Neural cell (in vitro differentiated cells): ENCODE measurements at regions not wholly inside any gene's neighbourhood (a gene's known extent, or its start where the extent isn't known, plus 50 kb on each side); places are given as distances from the start of the nearest gene placed in this dataset.

ENCODE experiments used
- H2AFZ ChIP-seq: fragments of 200-600, 300-800 bp; sonication (generic), shearing (Covaris generic); 2 replicates; pipeline ENCODE4 v1.6.0; 2014; ENCODE audit warnings: low read depth, mild to moderate bottlenecking, antibody characterized with exemption, low read length, moderate library complexity
- H3F3A ChIP-seq: fragments of 200-600 bp; shearing (Covaris generic); 2 replicates; pipeline ENCODE4 v1.6.1; 2016; ENCODE audit warnings: mild to moderate bottlenecking, moderate library complexity, mixed read lengths, antibody characterized with exemption, low read length; ENCODE audit not compliant: insufficient read depth, poor library complexity, severe bottlenecking
- H3K27ac ChIP-seq: fragments of 200-600, 300-800 bp; sonication (generic), shearing (Covaris generic); 2 replicates; pipeline ENCODE4 v1.5.1; 2014; ENCODE audit warnings: mild to moderate bottlenecking, low read length, moderate library complexity
- H3K27me3 ChIP-seq: fragments of 300-800, 200-600 bp; sonication (generic), shearing (Covaris generic); 2 replicates; pipeline ENCODE4 v1.6.0; 2014; ENCODE audit warnings: mild to moderate bottlenecking, low read depth, low read length, moderate library complexity; ENCODE audit not compliant: insufficient read depth
- H3K36me3 ChIP-seq: fragments of 300-800, 200-600 bp; sonication (generic), shearing (Covaris generic); 2 replicates; pipeline ENCODE4 v1.5.1; 2014; ENCODE audit warnings: mild to moderate bottlenecking, antibody characterized with exemption, low read length, moderate library complexity; ENCODE audit not compliant: insufficient read depth
- H3K4me2 ChIP-seq: fragments of 300-800, 200-600 bp; sonication (generic), shearing (Covaris generic); 2 replicates; pipeline ENCODE4 v1.6.0; 2014; ENCODE audit warnings: mild to moderate bottlenecking, low read length
- H3K4me3 ChIP-seq: fragments of 300-800, 200-600 bp; sonication (generic), shearing (Covaris generic); 2 replicates; pipeline ENCODE4 v1.5.1; 2014; ENCODE audit warnings: mild to moderate bottlenecking, low read length, moderate library complexity
- H3K79me2 ChIP-seq: fragments of 200-600 bp; shearing (Covaris generic); replicated peaks from 2 replicates; pipeline ENCODE4 v1.6.0; 2014; ENCODE audit warnings: mild to moderate bottlenecking, low read length, moderate library complexity; ENCODE audit not compliant: insufficient read depth
- H3K9ac ChIP-seq: fragments of 300-800, 200-600 bp; sonication (generic), shearing (Covaris generic); 2 replicates; pipeline ENCODE4 v1.6.1; 2016; ENCODE audit warnings: mild to moderate bottlenecking, low read length, mixed read lengths
- H3K9me2 ChIP-seq: fragments of 200-600 bp; shearing (Covaris generic); 2 replicates; pipeline ENCODE4 v1.6.1; 2016; ENCODE audit warnings: mild to moderate bottlenecking, low read length, mixed read lengths; ENCODE audit not compliant: insufficient read depth
- H3K9me3 ChIP-seq: fragments of 200-600, 300-800 bp; sonication (generic), shearing (Covaris generic); 2 replicates; pipeline ENCODE4 v1.6.1; 2016; ENCODE audit warnings: mild to moderate bottlenecking, mixed run types, low read length, moderate library complexity, mixed read lengths
- H4K20me1 ChIP-seq: fragments of 200-600 bp; shearing (Covaris generic); 2 replicates; pipeline ENCODE4 v1.6.1; 2016; ENCODE audit warnings: mild to moderate bottlenecking, mixed run types; ENCODE audit not compliant: insufficient read depth
- CTCF ChIP-seq: fragments of 450-650 bp; IDR thresholded peaks from 2 replicates; pipeline ENCODE4 v1.5.1; 2014; ENCODE audit warnings: antibody characterized with exemption, mild to moderate bottlenecking, moderate library complexity; ENCODE audit not compliant: poor library complexity, severe bottlenecking
- EP300 ChIP-seq: fragments of 450-650 bp; conservative IDR thresholded peaks from 2 replicates; pipeline ENCODE4 v1.6.1; 2014; ENCODE audit warnings: antibody characterized with exemption, mild to moderate bottlenecking, moderate library complexity; ENCODE audit not compliant: poor library complexity, severe bottlenecking
- EZH2 ChIP-seq: fragments of 200-600, 300-800 bp; shearing (Covaris generic), sonication (generic); IDR thresholded peaks from 2 replicates; pipeline ENCODE4 v1.6.1; 2014; ENCODE audit warnings: antibody characterized with exemption, low read length, borderline replicate concordance, mild to moderate bottlenecking; ENCODE audit not compliant: insufficient read depth, poor library complexity, severe bottlenecking
- MXI1 ChIP-seq: fragments of 450-650 bp; conservative IDR thresholded peaks from 2 replicates; pipeline ENCODE4 v1.6.1; 2014; ENCODE audit warnings: antibody characterized with exemption, mild to moderate bottlenecking; ENCODE audit not compliant: poor library complexity, severe bottlenecking
- POLR2AphosphoS5 ChIP-seq: IDR thresholded peaks from 2 replicates; pipeline ENCODE4 v1.6.1; 2012
- REST ChIP-seq: IDR thresholded peaks from 2 replicates; pipeline ENCODE4 v1.6.1; 2012; ENCODE audit warnings: borderline replicate concordance
- SMC3 ChIP-seq: fragments of 450-650 bp; conservative IDR thresholded peaks from 2 replicates; pipeline ENCODE4 v1.6.1; 2014; ENCODE audit warnings: antibody characterized with exemption, mild to moderate bottlenecking, moderate library complexity; ENCODE audit not compliant: poor library complexity

GRCh38 chrX:121863976-121864375, 816.6 kb downstream of the GLUD2 start:
- TF ChIP-seq POLR2AphosphoS5: no peak
- Histone ChIP-seq H3K4me2 (no peak overlapping the region), H4K20me1 (no peaks in the 10 kb centered on the region), H3F3A (no peaks in the 10 kb centered on the region), H3K4me3 (no peak overlapping the region), H3K27ac (no peak overlapping the region), H3K36me3 (no peaks in the 10 kb centered on the region), H3K79me2 (no peaks in the 10 kb centered on the region), H3K27me3 (no peaks in the 10 kb centered on the region), H3K9me3 (no peaks in the 10 kb centered on the region), H3K9ac (no peak overlapping the region), H2AFZ (no peak overlapping the region), H3K9me2 (no peaks in the 10 kb centered on the region)

GRCh38 chrX:121864561-121864960, 817.2 kb downstream of the GLUD2 start:
- Histone ChIP-seq H3K9me3 (no peaks in the 10 kb centered on the region), H3K27ac (no peak overlapping the region), H3K36me3 (no peaks in the 10 kb centered on the region), H3K9ac (no peak overlapping the region), H3K27me3 (no peaks in the 10 kb centered on the region), H3F3A (no peaks in the 10 kb centered on the region), H3K4me2 (no peak overlapping the region), H4K20me1 (no peaks in the 10 kb centered on the region), H2AFZ (no peak overlapping the region), H3K79me2 (no peaks in the 10 kb centered on the region), H3K4me3 (no peak overlapping the region), H3K9me2 (no peaks in the 10 kb centered on the region)
- no peak for TF ChIP-seq EZH2
- TF ChIP-seq EP300: no peak
- TF ChIP-seq MXI1: no peak
- no peak for TF ChIP-seq CTCF

- no peak overlapping the region for H3K4me3 ChIP-seq
- no peaks in the 10 kb centered on the region for H4K20me1 ChIP-seq
- no peak for TF ChIP-seq EP300
- TF ChIP-seq REST: no peak
- TF ChIP-seq MXI1: no peak
- TF ChIP-seq SMC3: no peak
- H3K9me2 ChIP-seq: no peaks in the 10 kb centered on the region
- no peaks in the 10 kb centered on the region for H3K36me3 ChIP-seq
- H3K27me3 ChIP-seq: no peaks in the 10 kb centered on the region
- no peak overlapping the region for H2AFZ ChIP-seq
- H3K27ac ChIP-seq: no peak overlapping the region
- H3K9me3 ChIP-seq: no peaks in the 10 kb centered on the region
- H3F3A ChIP-seq: no peaks in the 10 kb centered on the region
- no peak overlapping the region for H3K4me2 ChIP-seq
- no peak overlapping the region for H3K9ac ChIP-seq
- no peaks in the 10 kb centered on the region for H3K79me2 ChIP-seq
These were observed 822.6 kb downstream of the GLUD2 start for GRCh38 chrX:121869876-121870477.
